Stimulated activated memory B cell treated with anti-CD40 and anti-IgM and Interleukin-4, amounts not matched to agents 10 μg/mL and 1 μg/mL and 100 μg/mL, for 72 hours (primary cell): ENCODE measurements at regions not wholly inside any gene's neighbourhood (a gene's known extent, or its start where the extent isn't known, plus 50 kb on each side); places are given as distances from the start of the nearest gene placed in this dataset.

ENCODE experiments used
- ATAC-seq: fragments of 150-1000 bp; cut with Tn5 transposase; 2 replicates; pipeline ENCODE4 v1.10.0; 2021
- H3K27ac Mint-ChIP-seq: one replicate; pipeline ENCODE4 v1.8.0; 2022; ENCODE audit warnings: mild to moderate bottlenecking, mixed read lengths
- H3K27me3 Mint-ChIP-seq: one replicate; pipeline ENCODE4 v1.8.0; 2022; ENCODE audit warnings: mixed read lengths
- H3K36me3 Mint-ChIP-seq: one replicate; pipeline ENCODE4 v1.8.0; 2022; ENCODE audit warnings: mixed read lengths
- H3K4me1 Mint-ChIP-seq: one replicate; pipeline ENCODE4 v1.8.0; 2022; ENCODE audit warnings: mixed read lengths
- H3K4me3 Mint-ChIP-seq: one replicate; pipeline ENCODE4 v1.8.0; 2022; ENCODE audit warnings: mild to moderate bottlenecking, moderate library complexity, mixed read lengths
- H3K9me3 Mint-ChIP-seq: one replicate; pipeline ENCODE4 v1.8.0; 2022; ENCODE audit warnings: mixed read lengths

GRCh38 chr9:109868207-109868606 is 88.2 kb downstream of the PALM2AKAP2 start:
- ATAC-seq, result no peak
- no peaks in the 10 kb centered on the region for H3K36me3 Mint-ChIP-seq
- H3K4me1 Mint-ChIP-seq, result peaks cover 6% of the 10 kb centered on the region
- H3K4me3 Mint-ChIP-seq, result no peak overlapping the region
- no peaks in the 10 kb centered on the region for H3K27me3 Mint-ChIP-seq
- no peak overlapping the region for H3K27ac Mint-ChIP-seq
- no peaks in the 10 kb centered on the region for H3K9me3 Mint-ChIP-seq

GRCh38 chr9:109868722-109869121 is 88.7 kb downstream of the PALM2AKAP2 start:
- Mint-ChIP-seq H3K4me3 (no peak overlapping the region), H3K36me3 (no peaks in the 10 kb centered on the region), H3K27ac (no peak overlapping the region), H3K27me3 (peaks cover under 1% of the 10 kb centered on the region), H3K4me1 (peaks cover 6% of the 10 kb centered on the region), H3K9me3 (no peaks in the 10 kb centered on the region)
- no peak for ATAC-seq

- Mint-ChIP-seq H3K9me3 (no peaks in the 10 kb centered on the region), H3K27me3 (peaks cover 16% of the 10 kb centered on the region), H3K4me3 (no peak overlapping the region), H3K27ac (no peak overlapping the region), H3K36me3 (no peaks in the 10 kb centered on the region), H3K4me1 (peaks cover 6% of the 10 kb centered on the region)
- no peak for ATAC-seq
Measured at GRCh38 chr9:109870365-109870764, 90.4 kb downstream of the PALM2AKAP2 start.

GRCh38 chr9:109872901-109873300 is 92.9 kb downstream of the PALM2AKAP2 start:
- Mint-ChIP-seq H3K4me3 (no peak overlapping the region), H3K27ac (no peak overlapping the region), H3K27me3 (peaks cover 24% of the 10 kb centered on the region)

GRCh38 chr9:109875495-109876129 is 95.6 kb downstream of the PALM2AKAP2 start:
- Mint-ChIP-seq H3K27ac (no peak overlapping the region), H3K9me3 (no peaks in the 10 kb centered on the region), H3K36me3 (no peaks in the 10 kb centered on the region), H3K4me1 (peaks cover 6% of the 10 kb centered on the region), H3K4me3 (no peak overlapping the region), H3K27me3 (peaks cover 37% of the 10 kb centered on the region)
- ATAC-seq, result no peak

More at GRCh38 chr9:109872901-109873300, 92.9 kb downstream of the PALM2AKAP2 start:
- H3K9me3 Mint-ChIP-seq, result no peaks in the 10 kb centered on the region
- H3K36me3 Mint-ChIP-seq, result no peaks in the 10 kb centered on the region
- ATAC-seq, result no peak
- peaks cover 6% of the 10 kb centered on the region for H3K4me1 Mint-ChIP-seq

- Mint-ChIP-seq H3K4me3 (no peak overlapping the region), H3K27ac (no peak overlapping the region), H3K27me3 (peaks cover 21% of the 10 kb centered on the region), H3K4me1 (no peaks in the 10 kb centered on the region), H3K9me3 (no peaks in the 10 kb centered on the region), H3K36me3 (no peaks in the 10 kb centered on the region)
- peak; percentile 73 for ATAC-seq
Measured at GRCh38 chr9:109880276-109881169, 100.5 kb downstream of the PALM2AKAP2 start.

- Mint-ChIP-seq H3K4me1 (peaks cover 10% of the 10 kb centered on the region), H3K9me3 (no peaks in the 10 kb centered on the region), H3K4me3 (no peak overlapping the region), H3K27ac (no peak overlapping the region), H3K27me3 (peaks cover 12% of the 10 kb centered on the region), H3K36me3 (no peaks in the 10 kb centered on the region)
- ATAC-seq, result no peak
Measured at GRCh38 chr9:109883623-109884022, 103.6 kb downstream of the PALM2AKAP2 start.

GRCh38 chr9:109886041-109886440 is 106.0 kb downstream of the PALM2AKAP2 start:
- no peak for ATAC-seq
- H3K27me3 Mint-ChIP-seq, result no peaks in the 10 kb centered on the region
- no peak overlapping the region for H3K4me3 Mint-ChIP-seq
- H3K36me3 Mint-ChIP-seq, result no peaks in the 10 kb centered on the region
- H3K27ac Mint-ChIP-seq, result no peak overlapping the region
- peaks cover 10% of the 10 kb centered on the region for H3K4me1 Mint-ChIP-seq
- no peaks in the 10 kb centered on the region for H3K9me3 Mint-ChIP-seq

GRCh38 chr9:109886617-109887016 is 106.6 kb downstream of the PALM2AKAP2 start:
- Mint-ChIP-seq H3K27ac (no peak overlapping the region), H3K36me3 (no peaks in the 10 kb centered on the region), H3K4me1 (peaks cover 10% of the 10 kb centered on the region), H3K27me3 (no peaks in the 10 kb centered on the region), H3K9me3 (no peaks in the 10 kb centered on the region), H3K4me3 (no peak overlapping the region)
- peak; percentile 39 for ATAC-seq

- Mint-ChIP-seq H3K27ac (no peak overlapping the region), H3K36me3 (no peaks in the 10 kb centered on the region), H3K27me3 (no peaks in the 10 kb centered on the region), H3K9me3 (no peaks in the 10 kb centered on the region), H3K4me1 (peaks cover 10% of the 10 kb centered on the region), H3K4me3 (no peak overlapping the region)
- ATAC-seq, result no peak
Measured at GRCh38 chr9:109887079-109887478, 107.1 kb downstream of the PALM2AKAP2 start.

GRCh38 chr9:109888695-109889094 is 108.7 kb downstream of the PALM2AKAP2 start:
- no peak overlapping the region for H3K27ac Mint-ChIP-seq

GRCh38 chr9:109889456-109889855 is 109.5 kb downstream of the PALM2AKAP2 start:
- no peaks in the 10 kb centered on the region for H3K9me3 Mint-ChIP-seq
- H3K27ac Mint-ChIP-seq, result no peak overlapping the region
- H3K4me1 Mint-ChIP-seq, result peaks cover 11% of the 10 kb centered on the region
- no peak overlapping the region for H3K4me3 Mint-ChIP-seq
- no peaks in the 10 kb centered on the region for H3K36me3 Mint-ChIP-seq
- no peaks in the 10 kb centered on the region for H3K27me3 Mint-ChIP-seq
- ATAC-seq, result no peak

More at GRCh38 chr9:109888695-109889094, 108.7 kb downstream of the PALM2AKAP2 start:
- Mint-ChIP-seq H3K36me3 (no peaks in the 10 kb centered on the region), H3K9me3 (no peaks in the 10 kb centered on the region), H3K4me3 (no peak overlapping the region), H3K4me1 (peaks cover 10% of the 10 kb centered on the region), H3K27me3 (no peaks in the 10 kb centered on the region)
- ATAC-seq, result no peak

- Mint-ChIP-seq H3K27me3 (no peaks in the 10 kb centered on the region), H3K36me3 (no peaks in the 10 kb centered on the region), H3K4me3 (no peak overlapping the region), H3K9me3 (no peaks in the 10 kb centered on the region), H3K27ac (no peak overlapping the region), H3K4me1 (peaks cover 20% of the 10 kb centered on the region)
- ATAC-seq, result no peak
Measured at GRCh38 chr9:109893241-109893640, 113.2 kb downstream of the PALM2AKAP2 start.

- Mint-ChIP-seq H3K36me3 (no peaks in the 10 kb centered on the region), H3K27ac (peak overlapping the region; percentile 73), H3K4me3 (no peak overlapping the region), H3K4me1 (peaks cover 20% of the 10 kb centered on the region), H3K27me3 (no peaks in the 10 kb centered on the region), H3K9me3 (no peaks in the 10 kb centered on the region)
- no peak for ATAC-seq
Measured at GRCh38 chr9:109894473-109894872, 114.5 kb downstream of the PALM2AKAP2 start.

GRCh38 chr9:109894921-109895758 is 115.1 kb downstream of the PALM2AKAP2 start:
- peak overlapping the region; percentile 25 for H3K4me3 Mint-ChIP-seq
- no peaks in the 10 kb centered on the region for H3K27me3 Mint-ChIP-seq
- peak; percentile 91 for ATAC-seq
- no peaks in the 10 kb centered on the region for H3K36me3 Mint-ChIP-seq
- peaks cover 20% of the 10 kb centered on the region for H3K4me1 Mint-ChIP-seq
- no peaks in the 10 kb centered on the region for H3K9me3 Mint-ChIP-seq
- peak overlapping the region; percentile 73 for H3K27ac Mint-ChIP-seq
